C4-2B (cell line): ENCODE measurements at regions not wholly inside any gene's neighbourhood (a gene's known extent, or its start where the extent isn't known, plus 50 kb on each side); places are given as distances from the start of the nearest gene placed in this dataset.

ENCODE experiments used
- H3K27ac ChIP-seq: fragments of 450-650 bp; 2 replicates; pipeline ENCODE4 v1.5.1; 2017
- ZFX ChIP-seq: fragments of 450-650 bp; IDR thresholded peaks from 2 replicates; pipeline ENCODE4 v1.6.1; 2017
- TF ChIP-seq, protein P1 (sequence below): fragments of 450-650 bp; conservative IDR thresholded peaks from 2 replicates; pipeline ENCODE4 v1.5.1; 2017; ENCODE audit warnings: mild to moderate bottlenecking

DNA sequence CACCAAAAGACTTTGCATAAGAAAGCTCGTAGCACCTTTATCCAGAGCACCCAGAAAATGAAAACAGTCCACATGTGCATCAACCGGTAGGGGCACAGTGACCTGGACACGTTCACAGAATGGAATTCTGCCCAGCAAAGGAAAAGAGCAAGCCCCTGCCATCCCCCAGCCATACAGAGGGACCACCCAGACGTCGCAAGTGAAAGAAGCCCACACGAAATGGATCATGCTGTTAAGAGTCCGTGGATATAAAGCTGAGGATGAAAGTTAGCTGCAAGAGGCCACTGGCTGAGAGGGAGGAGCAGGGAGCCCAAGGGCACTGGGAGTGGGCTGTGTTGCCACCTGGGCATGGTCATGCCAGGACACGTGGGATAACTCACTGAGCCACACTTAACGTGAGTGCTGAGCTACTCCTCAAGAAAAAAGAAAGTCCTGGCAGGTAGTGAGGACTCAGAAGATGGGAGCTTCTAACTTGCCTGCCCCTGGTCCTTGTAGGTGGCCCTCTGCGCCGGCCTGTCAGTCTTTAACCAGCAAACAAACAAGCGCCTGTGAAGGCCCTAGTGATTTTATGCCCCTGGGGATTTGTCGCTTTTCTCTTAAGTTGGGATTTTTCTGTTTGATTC, 190.7 kb downstream of the C16orf95 start:
- H3K27ac ChIP-seq, result no peak overlapping the region

DNA sequence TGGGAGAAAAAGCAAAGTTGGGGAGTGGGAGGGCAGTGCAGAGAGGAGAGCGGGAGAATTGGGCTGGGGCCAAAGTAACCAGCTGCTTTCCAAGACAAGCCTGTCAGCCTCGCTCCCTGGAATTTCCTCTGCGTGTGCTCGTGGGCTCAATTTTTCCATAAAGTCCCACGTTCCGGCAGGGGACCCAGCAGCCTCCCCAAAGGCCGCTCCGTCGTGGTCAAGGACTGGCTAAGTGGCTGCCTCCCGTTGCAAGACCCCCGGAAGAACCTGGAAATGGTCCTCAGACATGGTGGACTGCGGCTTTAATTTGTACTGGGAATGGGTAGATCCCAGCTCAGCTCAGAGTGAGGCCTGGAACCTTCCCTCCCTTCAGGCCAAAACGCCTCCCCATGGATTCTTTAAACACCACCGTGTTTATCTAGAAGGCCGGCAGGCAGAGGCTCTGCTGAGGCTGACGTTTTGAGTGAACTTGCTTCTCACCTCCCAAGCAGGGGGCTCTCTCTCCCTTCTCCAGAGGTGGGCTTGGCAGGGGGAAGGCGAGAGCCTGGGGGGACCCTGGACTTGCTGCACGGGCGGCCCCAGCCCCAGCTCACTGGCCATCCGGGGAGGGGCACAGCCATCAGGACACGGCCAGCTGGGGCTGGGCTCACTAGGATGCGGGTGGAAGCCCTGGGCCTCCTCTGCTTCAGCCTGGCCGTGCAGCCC, 190.0 kb downstream of the C16orf95 start:
- TF ChIP-seq, protein P1, sequence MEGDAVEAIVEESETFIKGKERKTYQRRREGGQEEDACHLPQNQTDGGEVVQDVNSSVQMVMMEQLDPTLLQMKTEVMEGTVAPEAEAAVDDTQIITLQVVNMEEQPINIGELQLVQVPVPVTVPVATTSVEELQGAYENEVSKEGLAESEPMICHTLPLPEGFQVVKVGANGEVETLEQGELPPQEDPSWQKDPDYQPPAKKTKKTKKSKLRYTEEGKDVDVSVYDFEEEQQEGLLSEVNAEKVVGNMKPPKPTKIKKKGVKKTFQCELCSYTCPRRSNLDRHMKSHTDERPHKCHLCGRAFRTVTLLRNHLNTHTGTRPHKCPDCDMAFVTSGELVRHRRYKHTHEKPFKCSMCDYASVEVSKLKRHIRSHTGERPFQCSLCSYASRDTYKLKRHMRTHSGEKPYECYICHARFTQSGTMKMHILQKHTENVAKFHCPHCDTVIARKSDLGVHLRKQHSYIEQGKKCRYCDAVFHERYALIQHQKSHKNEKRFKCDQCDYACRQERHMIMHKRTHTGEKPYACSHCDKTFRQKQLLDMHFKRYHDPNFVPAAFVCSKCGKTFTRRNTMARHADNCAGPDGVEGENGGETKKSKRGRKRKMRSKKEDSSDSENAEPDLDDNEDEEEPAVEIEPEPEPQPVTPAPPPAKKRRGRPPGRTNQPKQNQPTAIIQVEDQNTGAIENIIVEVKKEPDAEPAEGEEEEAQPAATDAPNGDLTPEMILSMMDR, result no peak
- no peak for TF ChIP-seq ZFX
- H3K27ac ChIP-seq, result no peak overlapping the region

More for the DNA sequence above, 190.7 kb downstream of the C16orf95 start:
- no peak for TF ChIP-seq ZFX
- TF ChIP-seq, protein P1, result no peak

DNA sequence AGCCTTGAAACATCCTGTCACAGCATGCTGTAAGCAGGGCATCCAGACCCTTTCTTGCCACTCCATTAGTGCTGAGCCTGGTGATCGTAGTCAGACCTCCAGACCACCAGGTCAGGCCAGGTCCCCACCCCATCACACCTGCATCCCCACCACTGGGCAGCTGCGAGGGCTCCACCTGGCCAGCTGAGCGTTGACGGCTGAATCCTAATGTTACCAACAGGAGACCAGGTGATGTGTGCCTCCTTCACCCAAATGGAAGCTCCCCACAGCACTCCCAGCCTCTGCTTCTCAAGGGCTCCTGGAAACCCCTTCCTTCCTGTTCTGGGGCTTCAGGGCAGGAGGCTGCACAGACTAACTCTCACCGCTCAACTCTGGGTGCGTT, 189.4 kb downstream of the C16orf95 start:
- H3K27ac ChIP-seq, result no peak overlapping the region
- TF ChIP-seq ZFX, result no peak
- TF ChIP-seq, protein P1, result no peak

DNA sequence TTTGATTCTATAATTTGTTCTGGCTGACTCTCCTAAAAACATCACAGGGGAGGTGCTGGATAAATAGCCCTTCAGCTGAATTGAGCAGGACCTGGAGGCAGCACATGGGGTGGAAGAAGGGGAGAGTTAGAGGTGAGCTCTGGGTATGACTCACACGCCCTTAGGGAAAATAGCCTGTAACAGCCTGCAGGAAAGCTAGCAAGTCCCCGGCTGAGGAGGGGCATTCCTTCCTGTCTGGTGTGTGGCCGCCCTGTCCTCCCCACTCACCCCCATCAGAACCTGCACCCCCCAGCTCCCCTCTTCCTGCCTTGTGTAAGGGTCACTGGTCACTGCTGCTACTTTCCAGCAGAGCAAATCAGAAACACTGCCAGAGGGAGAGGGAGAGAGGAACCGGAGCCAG, 187.4 kb downstream of the C16orf95 start:
- H3K27ac ChIP-seq, result no peak overlapping the region
- TF ChIP-seq, protein P1, result no peak
- TF ChIP-seq ZFX, result no peak

DNA sequence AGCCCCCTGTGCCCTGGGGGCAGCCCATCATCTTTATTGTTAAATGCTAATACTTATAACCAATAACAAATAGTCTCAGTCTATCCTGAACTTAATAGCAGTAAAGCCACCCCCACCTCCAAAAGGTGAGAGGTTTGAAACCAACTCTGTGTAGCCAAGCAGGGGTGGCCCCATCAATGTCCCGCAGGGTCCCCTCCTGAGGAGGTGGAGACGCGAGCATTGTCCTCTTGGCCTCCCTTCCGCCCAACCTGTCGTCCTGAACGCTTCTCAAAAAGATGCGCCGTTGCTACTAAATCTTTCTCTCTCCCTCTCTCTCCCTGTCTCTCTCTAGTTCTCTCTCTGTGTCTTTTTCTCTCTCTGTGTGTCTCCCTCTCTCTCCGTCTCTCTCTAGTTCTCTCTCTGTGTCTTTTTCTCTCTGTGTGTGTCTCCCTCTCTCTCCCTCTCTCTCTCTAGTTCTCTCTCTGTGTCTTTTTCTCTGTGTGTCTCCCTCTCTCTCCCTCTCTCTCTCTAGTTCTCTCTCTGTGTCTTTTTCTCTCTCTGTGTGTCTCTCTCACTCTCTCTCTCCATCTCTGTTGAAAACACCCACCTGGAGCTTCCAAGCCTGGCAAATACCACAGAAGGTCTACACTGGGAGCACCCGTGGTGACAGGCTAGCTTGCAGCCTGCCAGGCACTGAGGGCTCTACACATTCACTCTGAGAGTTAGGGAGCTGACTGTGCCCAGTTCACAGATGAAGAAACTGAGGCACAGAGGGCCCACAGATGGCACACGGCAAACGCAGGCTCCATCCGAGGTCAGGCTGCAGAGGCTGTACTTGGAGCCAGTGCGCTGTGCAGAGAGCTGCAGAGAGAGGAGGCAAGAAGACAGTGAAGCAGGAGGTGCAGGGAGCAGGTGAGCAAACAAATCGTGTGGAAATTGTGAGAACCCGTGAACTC, 185.9 kb downstream of the C16orf95 start:
- no peak overlapping the region for H3K27ac ChIP-seq
- TF ChIP-seq, protein P1, result no peak
- no peak for TF ChIP-seq ZFX

DNA sequence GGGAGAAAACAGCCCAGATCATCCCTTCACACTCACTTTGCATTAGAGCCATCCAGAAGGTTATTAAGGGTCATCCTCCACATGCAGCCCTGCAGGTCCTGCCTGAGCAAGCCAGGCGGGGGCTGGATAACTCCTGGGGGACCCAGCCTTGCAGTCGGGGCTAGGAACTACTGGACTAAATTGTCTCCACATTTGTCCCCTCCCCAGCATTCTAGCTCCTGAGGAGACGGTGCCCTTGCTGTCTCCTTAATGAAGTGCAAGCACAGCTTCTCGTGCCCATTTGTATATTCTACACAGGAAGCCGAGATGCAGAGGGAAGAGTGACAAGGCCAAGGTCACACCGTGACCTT, 185.2 kb downstream of the C16orf95 start:
- TF ChIP-seq, protein P1, result no peak
- no peak for TF ChIP-seq ZFX

More for the DNA sequence above, 185.2 kb downstream of the C16orf95 start:
- H3K27ac ChIP-seq, result no peak overlapping the region
